ENCODE measurements at regions not wholly inside any gene's neighbourhood (a gene's known extent, or its start where the extent isn't known, plus 50 kb on each side); places are given as distances from the start of the nearest gene placed in this dataset.
"Not testable (repeated sequence)": the region's sequence is repeated elsewhere in the genome, so short reads cannot be mapped to it uniquely, and the experiment has no call there.

DNA sequence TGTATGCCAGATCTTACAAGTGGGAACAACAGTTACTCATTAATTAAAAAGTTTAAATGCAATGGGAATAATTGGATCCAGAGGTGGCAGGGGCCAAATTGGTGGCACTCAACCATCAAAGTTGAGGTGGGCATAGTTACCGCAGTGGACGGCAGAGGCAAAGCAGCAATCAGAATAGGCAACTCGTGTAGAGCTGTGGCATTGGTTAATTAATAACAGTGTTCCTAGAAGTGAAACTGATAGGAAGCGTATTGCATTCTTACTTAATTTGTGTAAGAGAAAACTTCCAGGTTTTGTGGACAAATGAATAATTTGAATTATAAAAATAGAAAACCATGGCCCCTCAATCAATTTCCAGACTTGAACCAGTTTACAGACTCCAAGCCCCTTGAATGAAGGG, 1068.2 kb upstream of the ACVR2A start:
- no peak for DNase-seq (ENCODE audit: low read depth in 2 of 2, low spot score in 1 of 2)

DNA sequence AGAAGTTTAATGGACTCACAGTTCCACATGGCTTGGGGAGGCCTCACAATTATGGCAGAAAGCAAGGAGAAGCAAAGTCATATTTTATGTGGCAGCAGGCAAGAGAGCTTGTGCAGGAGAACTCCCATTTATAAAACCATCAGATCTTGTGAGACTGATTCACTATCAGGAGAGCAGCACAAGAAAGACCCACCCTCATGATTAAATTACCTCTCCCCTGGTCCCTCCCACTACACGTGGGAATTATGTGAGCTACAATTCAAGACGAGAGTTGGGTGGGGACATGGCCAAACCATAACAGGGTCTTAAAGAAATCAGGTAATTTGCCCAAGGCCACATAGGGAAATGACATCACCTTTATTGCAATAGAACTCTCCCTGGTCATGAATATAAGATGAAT, 1073.3 kb upstream of the ACVR2A start:
- no peak for DNase-seq (ENCODE audit: low read depth in 2 of 2, low spot score in 1 of 2)

DNA sequence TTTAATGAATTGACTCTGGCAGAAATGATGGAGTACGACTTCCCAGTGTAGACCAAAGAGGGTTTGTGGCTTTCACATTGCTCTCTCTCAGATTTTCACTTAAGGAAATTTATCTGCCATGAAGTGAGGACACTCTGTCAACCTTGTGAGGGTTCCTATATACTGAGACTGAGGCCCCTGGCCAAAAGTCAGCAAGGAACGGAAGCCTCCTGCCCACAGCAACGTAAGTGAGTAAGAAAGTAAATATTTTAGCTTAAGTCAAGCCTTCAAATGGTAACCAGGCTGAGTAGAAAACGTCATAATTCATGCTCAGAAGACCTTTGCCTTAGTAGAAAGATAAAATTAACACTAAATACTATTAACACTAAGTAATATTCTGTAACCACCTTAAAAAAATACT, 1080.5 kb upstream of the ACVR2A start:
- DNase-seq (ENCODE audit: low read depth in 2 of 2, low spot score in 1 of 2), result no peak

DNA sequence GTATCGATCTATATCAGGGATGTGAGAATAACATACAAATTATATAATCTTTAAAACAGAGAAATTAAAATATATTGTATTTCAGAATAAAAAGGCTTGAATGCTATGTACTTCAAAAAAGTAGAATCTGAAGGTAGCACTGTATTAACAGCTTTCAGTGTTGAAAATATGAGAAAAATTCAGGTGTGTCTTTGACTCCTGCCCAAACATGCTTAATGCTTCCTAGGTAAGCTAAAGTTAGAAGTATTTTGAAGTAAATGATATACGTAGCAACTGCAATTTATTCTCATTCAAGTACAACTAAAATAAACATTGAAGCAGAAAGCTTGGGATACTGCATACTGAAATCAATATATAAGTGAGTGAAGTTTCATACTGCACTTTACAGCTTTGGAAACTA, 1082.0 kb upstream of the ACVR2A start:
- no peak for DNase-seq (ENCODE audit: low read depth in 2 of 2, low spot score in 1 of 2)

DNA sequence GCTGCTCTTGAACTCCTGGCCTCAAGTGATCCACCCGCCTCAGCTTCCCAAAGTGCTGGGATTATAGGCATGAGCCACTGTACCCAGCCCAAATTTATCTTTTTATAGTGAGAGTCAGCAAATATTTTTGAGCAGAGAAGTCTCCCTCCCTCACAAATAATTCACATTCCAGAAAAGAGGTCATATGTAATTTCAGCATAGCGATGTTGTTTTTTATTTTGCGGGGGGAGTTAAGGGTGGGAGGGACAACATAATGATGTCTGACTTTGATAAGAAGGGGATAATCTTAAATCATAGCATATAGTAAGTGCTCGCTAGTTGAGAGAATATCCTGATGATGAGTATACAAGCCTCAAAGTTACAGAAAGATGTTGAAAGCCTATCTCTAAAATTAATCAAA, 1090.2 kb upstream of the ACVR2A start:
- no peak for DNase-seq (ENCODE audit: low read depth in 2 of 2, low spot score in 1 of 2)

DNA sequence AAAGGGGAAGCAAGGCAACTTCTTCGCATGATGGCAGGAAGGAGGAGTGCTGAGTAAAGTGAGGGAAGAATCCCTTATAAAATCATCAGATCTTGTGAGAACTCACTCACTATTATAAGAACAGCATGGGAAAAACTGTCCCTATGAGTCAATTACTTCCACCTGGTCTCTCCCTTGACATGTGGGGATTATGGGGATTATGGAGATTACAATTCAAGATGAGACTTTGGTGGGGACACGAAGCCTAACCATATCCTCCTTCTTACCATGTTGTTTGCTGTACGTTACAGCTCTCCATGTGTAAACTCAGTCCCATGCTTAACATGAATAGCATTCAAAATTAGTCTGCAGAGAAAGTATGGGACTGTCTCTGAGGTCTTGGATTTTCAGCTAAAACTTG, 1096.8 kb upstream of the ACVR2A start:
- DNase-seq (ENCODE audit: low read depth in 2 of 2, low spot score in 1 of 2), result no peak

DNA sequence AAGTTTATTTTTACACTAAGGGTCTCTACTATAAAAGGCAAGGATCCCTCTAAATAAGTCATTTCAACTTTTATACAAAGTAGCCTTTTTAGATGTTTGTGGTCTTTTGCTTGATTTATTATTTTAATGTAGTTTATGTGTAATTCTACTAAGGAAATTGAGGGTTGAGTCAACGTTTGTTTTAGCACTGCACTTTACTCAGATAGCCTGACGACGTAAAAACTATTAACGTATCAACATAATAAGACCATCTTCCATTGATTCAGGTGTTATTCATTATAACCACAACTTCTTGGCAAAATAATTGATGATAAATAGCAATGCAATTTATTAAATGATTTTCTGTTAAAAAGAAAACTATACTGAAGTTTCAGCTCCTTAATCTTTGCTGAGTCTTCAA, 1103.6 kb upstream of the ACVR2A start:
- DNase-seq (ENCODE audit: low read depth in 2 of 2, low spot score in 1 of 2), result no peak

DNA sequence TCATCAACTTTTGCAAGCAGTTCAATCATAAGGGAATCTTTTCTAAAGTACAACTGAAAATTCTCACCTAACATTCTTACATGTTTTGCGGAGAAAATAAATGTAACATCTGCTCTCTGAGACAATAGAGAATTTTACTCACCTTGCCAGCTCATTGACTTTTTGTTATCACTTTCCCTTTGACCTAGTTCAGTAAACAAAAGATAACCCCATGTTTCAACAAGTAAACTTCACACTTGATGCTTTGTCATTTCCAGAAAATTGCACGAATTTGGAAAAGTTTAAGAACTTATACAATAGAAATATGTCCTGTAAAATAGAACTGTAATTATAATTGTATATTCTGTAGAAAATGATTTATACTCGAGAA, 1110.0 kb upstream of the ACVR2A start:
- no peak for DNase-seq (ENCODE audit: low read depth in 2 of 2, low spot score in 1 of 2)

DNA sequence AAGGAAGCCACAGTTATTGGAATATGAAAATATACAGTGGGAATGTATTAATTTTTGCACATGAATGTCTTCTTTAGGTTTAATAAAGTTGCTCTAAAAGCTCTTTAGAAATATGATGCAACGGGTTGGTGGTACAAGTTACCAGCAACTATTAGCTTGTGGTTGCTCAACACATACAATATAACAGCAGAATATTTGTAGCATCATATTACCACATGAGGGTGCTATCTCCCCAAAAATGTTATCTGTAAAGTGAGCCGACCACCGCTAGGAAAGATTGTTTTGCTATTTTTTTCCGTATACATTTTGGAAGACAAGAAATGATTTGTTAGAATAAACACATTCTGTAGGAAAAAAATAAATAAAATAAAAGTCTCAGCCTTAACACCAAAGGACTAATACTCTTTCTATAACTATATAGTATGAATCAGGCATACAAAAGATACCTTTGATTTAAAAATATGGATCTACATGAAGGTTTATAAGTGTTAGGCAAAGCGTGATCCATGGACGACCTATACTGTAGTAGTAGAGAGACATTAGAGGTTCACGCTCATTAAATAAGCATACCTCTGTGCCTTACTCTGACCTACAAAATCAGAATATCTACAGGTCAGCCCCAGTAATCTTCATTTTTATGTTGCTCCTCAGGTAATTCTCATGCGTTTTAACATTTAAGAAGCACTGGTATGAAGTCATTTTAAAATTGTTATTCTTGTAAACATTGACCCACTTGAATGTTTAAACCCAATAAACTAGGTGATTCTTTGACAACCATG, 1110.6 kb upstream of the ACVR2A start:
- no peak for DNase-seq (ENCODE audit: low read depth in 2 of 2, low spot score in 1 of 2)

DNA sequence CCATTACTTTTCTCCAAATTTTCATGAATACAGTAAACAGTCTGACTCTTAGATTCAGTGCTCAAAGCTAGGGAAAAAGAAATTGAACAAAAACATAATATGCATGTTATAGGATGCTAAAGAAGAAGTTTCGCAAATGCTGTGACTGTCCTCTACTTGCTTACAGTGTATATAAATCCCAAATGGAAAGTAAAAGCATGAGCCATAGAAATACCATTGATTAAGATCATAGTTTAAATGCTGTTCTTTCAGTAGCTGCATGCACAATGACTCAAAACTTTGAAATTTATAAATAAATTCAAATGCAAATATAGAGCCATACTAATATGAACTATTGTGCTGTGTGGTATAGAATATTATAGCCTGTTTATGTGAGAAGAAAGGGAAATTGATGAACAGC, 1113.9 kb upstream of the ACVR2A start:
- DNase-seq (ENCODE audit: low read depth in 2 of 2, low spot score in 1 of 2), result no peak

DNA sequence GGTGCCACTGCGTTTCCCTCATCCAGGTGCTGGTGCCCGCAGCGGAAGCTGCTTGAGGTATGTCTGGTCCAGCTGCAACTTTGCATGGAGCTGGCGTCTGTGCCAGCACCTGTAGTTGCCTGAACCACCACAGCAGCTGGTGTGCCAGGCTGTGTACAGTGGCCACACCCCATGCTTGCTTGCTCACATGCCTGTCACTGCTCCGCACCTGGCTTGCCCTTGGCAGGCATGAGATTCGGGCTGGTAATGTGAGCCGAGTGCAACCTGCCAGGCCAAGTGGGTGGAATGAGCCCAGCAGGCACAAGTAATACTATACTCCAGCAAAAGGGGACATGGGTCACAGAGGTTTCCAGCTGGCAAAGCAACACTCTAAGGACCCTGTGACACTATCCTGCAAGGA, 1123.3 kb upstream of the ACVR2A start:
- DNase-seq (ENCODE audit: low read depth in 2 of 2, low spot score in 1 of 2), result no peak

DNA sequence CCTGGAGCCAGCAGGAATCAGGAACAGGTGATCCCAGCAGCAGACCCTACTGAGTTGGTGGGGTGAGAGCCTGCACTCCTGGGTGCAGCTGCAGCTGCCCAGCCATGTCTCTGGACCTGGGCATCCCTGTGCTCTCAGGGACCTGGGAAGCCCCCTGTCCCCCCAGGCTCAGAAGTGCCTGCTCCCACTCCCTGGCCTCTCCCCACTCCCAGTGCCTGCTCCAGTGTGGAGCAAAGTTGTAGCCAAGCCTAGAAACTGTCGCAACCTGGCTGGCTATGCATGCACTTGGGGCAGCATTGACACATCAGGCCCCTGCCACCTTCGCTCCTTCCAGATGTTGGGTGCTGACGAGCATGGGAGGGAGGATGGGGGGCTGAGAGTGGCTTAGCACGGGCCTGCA, 1124.7 kb upstream of the ACVR2A start:
- no peak for DNase-seq (ENCODE audit: low read depth in 2 of 2, low spot score in 1 of 2)

DNA sequence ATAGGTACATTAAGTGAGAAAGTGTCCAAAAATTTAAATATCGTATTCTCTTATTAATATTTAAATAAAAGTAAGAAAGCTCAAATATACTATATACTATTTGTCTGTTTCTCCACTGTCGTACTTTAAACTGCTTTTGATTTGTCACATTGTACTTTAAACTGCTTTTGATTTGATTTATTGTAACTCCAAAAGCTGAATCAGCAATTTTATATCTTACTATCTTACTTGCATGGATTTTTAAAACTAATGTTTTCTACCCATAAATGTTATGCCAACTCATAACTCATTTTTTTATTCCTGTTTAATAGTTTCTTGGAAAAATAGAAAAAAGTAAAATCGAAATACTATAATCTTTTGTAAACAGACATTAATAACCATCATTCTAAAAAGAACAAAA, 1128.2 kb upstream of the ACVR2A start:
- no peak for DNase-seq (ENCODE audit: low read depth in 2 of 2, low spot score in 1 of 2)

DNA sequence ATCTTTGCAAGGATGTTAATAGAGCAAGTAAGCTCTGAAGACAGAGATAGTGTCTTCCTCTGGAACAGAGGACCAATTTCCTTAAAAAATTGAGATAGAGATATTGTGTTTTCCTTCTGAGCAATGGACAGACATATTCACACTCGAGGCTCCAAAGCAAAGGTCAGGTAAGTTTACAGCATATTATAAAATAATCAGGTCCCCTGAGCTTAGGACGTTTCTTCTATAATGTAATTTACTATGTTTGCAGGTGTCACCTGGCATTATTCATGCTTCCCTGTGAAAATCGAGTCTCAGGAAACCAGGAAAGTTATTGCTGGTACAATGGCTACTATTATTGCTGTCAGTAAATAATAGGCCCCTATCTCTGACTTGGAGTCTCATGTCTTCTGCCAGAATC, 1135.8 kb upstream of the ACVR2A start:
- no peak for DNase-seq (ENCODE audit: low read depth in 2 of 2, low spot score in 1 of 2)

DNA sequence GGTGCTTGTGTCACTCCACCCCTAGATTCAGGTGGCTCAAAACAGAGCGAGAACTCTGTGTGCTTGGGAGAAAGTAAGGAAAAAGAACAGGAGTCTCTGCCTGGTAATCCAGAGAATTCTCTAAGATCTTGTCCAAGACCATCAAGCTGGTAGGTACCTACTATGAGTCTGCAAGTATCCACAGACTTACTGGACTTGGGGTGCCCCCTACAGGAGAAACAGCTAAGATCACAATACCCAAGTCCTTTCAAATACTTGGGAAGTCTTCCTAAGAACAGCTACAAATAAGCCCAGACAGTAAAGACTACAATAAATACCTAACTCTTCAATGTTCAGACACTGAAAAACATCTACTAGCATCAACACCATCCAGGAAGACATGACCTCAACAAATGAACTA, 1143.6 kb upstream of the ACVR2A start:
- DNase-seq (ENCODE audit: low read depth in 2 of 2, low spot score in 1 of 2), result no peak

DNA sequence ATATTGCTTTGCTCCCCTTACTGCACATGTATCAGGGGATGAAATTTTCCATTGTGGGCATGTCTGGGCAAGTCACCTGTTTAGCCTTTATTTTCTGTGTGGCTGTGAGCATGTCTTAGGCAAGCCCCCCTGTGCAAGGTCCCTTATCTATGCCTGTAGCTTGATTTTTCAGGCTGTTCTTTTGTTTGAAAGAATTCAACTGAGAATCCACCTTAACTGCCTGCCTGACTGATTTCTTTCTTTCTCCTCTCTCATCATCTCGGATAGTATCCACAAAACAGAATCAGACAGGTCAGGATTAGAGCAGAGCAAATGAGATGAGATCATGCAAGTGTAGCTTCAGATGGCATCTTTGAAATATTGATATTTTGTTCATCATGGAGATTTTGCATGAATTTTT, 1147.5 kb upstream of the ACVR2A start:
- DNase-seq (ENCODE audit: low read depth in 2 of 2, low spot score in 1 of 2), result no peak

DNA sequence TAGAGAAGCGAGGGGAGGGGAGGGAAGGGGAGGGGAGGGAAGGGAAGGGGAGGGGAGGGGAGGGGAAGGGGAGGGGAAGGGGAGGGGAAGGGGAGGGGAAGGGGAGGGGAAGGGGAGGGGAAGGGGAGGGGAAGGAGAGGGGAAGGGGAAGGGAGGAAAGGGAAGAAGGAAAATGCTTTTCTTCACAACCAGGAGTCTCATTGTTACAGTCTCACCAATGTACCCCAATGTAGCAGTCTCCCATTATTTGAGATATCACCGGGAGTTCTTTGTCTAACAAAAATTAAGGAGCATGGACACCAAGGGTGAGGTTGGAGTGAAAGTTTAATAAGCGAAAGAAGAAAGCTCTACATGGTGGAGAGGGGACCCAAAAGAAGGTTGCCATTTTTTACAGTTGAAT, 1148.0 kb upstream of the ACVR2A start:
- DNase-seq (ENCODE audit: low read depth in 2 of 2, low spot score in 1 of 2), result not testable (repeated sequence)

DNA sequence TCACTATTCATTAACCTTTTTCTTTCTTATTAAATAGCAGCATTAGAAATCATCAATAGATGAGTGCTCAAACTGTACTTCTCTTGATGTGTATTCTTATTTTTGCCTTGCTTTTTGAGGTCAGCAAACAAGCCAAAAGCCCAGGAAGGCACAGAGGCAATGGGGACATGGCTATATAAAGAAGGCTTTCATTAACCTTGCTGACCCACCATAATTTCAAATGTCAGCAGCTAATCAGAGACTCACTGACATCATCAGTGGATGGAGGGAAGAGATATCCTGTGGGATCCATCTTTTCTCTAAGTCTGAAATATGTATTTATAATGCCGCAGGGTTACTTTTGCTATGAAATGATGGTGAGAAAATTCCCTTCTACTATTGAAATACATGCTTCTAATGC, 1162.8 kb upstream of the ACVR2A start:
- no peak for DNase-seq (ENCODE audit: low read depth in 2 of 2, low spot score in 1 of 2)

DNA sequence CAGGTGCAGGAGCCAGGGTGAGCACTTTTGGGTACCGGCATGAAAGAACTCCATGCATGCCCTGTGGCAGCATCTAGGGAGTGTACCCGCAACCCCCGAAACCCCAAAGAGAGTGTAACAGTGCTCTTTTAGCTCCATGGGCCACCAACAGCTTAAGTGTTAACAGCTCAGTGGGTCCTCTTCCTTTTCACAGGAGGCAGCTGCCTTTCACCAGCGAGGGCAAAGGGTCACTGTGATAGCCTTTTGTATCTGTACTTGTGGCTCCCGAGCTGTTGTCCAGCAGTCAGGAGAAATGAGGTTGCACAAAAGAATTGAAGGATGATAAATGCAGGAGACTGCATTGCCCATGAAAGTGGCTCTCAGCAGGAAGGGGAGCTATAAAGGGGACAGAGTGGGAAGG, 1166.3 kb upstream of the ACVR2A start:
- DNase-seq (ENCODE audit: low read depth in 2 of 2, low spot score in 1 of 2), result no peak

DNA sequence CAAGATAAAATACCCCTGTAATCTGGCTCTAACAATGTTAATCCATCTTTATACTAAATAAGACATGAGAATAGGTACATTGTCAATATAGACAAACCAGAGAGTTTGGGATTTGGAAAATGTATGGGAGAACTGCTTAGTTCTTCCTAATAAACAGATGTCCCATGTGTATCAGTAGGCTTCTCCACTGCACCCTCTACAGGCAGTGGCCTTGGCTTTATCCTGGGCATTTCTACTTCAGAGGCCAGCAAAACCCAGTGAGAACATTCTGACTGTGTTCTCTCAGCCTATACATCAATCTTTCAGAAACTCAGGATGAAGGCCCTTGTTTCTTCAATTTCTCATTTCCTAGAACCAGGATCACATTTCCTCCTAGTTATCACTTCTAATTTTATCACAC, 1167.5 kb upstream of the ACVR2A start:
- DNase-seq (ENCODE audit: low read depth in 2 of 2, low spot score in 1 of 2), result no peak

DNA sequence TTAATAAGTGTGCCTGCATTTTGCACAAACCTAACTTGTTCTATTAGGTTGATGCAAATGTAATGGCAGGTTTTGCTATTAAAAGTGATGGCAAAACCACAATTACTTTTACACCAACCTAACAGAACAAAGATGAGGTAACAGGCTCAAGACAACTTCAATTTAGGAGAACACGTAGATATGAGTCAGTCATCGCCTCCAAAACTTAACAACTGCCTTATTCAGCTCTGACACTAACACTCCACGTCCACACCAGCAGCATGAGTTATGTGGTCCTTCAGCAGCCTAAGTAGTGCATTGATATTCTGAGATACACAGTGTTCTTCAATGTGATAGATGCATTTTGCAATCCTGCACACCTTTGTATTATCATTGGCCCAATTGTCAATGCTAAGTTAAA, 1175.1 kb upstream of the ACVR2A start:
- no peak for DNase-seq (ENCODE audit: low read depth in 2 of 2, low spot score in 1 of 2)

DNA sequence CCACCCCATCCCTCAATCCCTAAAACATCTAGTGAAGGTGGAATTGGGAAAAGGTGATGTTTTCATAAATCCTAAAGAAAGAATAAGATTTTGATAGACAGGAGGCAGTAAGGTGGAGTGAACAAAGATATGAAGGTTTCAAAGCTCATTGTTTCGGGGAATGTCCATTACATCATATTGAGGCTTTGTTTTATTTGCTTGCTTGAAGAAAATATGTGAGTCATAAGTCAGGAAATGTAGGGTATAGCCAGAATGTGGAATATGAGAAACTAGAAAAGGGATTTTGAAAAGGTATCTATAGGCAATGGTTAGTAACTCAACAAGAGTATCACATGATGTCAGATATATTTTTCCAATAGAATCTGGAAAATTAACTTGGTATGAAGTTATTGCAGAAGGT, 1178.5 kb upstream of the ACVR2A start:
- DNase-seq (ENCODE audit: low read depth in 2 of 2, low spot score in 1 of 2), result no peak

DNA sequence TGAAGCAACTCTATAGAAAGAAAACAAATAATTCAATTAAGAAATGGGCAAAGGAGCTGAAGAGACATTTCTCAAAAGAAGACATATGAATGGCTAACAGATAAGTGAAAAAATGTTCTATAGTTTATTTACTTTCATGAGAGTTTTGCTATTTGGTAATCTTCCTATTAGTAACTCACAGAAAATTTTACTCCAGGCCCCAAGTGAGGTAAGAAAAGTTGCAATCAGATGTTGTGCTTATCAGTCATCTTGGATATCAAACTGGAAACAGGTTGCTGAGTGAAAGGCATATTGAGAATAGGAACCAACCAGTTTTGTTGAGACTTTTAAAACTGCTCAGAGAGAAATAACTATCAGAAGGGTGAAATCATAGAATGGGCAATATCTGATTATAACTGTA, 1179.0 kb upstream of the ACVR2A start:
- DNase-seq (ENCODE audit: low read depth in 2 of 2, low spot score in 1 of 2), result no peak

Data from stimulated activated CD8-positive, alpha-beta memory T cell treated with anti-CD3 and anti-CD28 coated beads, Interleukin-4, amount 100 ng/mL, for 1 hour (primary cell).